ELR (cell line): ENCODE measurements at regions not wholly inside any gene's neighbourhood (a gene's known extent, or its start where the extent isn't known, plus 50 kb on each side); places are given as distances from the start of the nearest gene placed in this dataset.

Experiments
- DNase-seq: peaks from one replicate; pipeline ENCODE4 v3.0.0-alpha.2; 2015; ENCODE audit warnings: low read depth

DNA sequence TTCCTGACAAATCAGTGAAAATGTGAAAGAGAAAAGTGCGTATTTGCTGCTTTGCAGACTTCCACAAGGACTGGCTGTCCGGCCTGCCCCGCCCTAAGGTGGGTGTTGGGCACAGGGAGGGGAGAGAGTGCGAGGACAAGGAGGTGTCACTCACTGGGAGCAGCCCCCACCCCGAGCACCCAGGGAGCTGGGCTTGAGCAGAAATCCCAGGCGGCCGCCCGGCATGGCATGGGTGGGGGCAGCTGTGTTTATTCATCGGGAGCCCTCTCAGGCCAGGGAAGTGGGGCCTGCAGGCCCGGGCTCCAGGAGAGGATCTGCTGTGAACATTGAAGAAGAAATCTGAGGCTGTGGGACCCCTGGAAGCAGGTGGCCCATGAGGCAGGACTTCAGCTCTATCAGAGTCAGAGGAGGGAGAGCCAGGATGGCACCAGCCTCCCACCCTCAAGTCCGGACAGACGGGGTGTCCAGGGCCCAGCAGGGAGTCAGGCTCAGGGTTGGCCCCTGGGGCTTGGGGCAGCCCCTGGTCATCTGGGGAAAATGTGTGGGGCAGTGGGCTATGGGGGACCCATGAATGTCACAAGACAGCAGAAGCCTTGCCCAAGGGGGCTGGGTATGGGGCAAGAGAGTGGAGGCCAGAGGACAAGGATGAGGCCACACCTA is 164.4 kb upstream of the PPP2R2D start:
- no peak for DNase-seq

DNA sequence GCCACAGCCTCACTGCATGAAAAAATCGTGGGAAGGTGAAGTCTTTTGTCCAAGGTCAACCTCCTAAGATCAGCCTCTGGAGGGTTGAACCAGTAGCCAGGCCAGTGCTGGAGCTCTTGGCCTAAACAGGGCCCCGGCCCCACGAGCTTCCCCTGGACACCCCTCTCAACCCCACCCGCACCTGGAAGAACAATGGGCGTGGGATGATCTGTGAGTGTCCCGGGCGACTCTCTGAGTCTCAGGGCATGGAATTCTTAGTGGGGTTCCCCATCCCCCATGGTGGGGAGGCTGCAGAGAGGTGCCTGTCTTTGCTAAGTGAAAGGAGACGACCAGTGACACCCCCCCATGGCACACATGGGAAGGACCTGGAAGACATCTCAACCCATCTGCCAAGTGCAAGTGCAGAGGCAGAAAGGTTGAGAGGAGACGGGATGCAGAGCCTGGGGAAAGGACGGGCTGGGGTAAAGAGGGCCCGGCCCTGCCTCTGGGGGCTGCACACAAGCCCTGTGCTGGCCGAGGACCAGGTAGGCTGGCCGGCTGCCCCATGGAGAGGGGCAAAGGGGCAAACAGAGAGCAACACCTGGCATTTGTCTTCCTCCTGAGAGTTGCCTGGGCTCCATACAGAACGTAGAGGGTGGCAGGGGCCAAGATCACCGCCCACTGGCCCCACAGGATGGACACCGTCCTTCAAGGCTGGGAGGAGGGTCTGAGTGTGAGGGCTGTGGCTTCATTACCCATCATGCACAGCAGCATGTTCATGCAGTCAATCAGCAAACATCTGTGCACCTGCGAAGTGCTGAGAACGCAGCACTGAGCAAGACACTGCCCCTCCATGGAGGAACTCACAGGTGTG is 163.0 kb upstream of the PPP2R2D start:
- DNase-seq = no peak

DNA sequence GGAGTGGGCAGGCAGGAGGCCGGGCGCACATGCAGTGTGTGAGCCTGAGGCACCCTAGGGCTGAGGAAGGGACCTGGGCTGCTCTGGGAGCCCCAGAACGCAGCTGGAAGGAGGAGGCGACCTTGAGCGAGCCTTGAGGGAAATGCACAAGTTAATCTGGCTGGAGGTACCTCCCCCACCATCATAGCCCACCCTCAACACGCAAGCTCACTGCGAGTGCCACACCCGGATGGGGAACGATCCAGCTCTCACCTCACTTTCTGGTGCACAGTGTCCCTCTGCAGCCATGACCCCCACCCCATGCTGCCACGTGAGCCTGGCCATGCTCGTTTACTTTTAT is 162.4 kb upstream of the PPP2R2D start:
- no peak for DNase-seq

DNA sequence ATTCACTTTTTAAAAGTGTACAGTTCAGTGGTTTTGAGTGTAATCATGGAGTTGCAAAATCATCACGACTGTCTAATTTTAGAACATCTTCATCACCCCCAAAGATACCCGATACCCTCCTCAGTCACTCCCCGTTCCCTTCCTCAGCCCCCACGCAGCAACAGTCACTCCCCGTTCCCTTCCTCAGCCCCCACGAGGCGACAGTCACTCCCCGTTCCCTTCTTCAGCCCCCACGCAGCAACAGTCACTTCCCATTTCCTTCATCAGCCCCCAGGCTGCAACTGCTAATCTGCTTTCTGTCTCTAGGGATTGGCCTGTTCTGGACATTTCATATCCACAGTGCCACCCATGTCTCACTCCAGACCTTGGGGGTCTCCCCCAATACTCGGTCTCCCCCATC is 161.6 kb upstream of the PPP2R2D start:
- DNase-seq = no peak

DNA sequence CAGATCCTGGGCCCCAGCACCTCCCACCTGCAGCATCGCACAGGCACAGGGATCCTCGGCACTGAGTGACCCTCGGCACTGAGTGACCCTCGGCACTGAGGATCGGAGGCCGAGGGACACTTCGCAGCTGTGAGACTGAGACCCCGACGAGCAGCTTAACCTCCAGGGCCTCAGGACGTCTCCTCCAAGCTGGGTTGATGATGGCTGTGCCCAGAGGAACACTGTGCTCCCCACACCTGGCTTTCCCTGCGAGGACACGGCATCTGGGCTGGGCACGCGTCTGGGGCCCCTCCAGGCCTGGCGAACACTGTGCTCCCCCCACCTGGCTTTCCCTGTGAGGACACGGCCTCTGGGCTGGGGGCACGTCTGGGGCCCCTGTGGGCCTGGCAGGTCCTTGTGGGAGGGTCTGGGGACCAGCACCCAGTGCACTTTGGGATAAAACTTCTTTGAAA is 158.3 kb upstream of the PPP2R2D start:
- DNase-seq = no peak

DNA sequence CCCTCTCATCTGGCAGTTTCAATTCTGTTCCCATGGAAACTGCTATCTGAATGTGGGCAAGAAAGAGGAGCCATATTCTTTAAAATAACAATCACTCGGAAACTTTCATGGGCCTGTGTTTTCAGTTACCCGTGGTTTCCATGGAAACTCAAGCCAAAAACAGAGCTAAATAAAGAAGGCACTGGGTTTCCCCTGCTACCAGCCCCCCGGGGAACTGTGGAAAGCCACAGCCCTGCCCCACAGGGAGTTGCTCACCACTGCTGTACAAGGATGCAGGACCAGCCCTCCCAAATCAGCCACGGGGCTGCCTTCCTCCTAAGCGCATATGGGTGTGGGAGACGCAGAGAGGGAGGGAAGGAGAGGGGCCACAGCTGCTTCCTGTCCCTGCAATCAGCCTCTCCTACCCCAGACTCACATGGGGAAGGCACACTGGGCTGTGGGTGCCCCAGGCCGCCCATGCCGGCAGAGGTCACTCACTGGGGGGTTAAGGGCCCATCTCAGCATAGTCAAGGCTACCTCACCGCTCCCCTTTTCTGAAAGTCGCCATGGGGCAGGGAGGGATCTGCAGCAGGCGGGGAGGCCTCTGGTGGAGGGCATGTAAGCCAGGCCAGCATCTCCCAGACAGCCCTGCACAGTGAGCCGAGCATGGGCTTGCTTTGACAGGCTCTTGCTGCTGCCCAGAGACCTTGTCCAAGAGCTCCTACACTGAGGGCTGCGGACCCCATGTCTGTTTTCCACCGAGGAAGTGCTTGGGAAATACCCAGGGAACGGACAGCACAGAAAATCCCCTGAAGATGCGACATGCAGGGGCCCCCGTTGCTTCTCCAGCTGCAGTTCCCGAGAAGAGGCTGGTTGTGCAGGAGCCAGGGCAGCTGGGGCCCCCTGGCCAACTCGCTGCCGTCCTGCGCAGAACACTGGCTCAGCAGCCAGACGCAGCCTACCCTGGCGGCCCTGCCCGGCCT is 157.3 kb upstream of the PPP2R2D start:
- DNase-seq = no peak

DNA sequence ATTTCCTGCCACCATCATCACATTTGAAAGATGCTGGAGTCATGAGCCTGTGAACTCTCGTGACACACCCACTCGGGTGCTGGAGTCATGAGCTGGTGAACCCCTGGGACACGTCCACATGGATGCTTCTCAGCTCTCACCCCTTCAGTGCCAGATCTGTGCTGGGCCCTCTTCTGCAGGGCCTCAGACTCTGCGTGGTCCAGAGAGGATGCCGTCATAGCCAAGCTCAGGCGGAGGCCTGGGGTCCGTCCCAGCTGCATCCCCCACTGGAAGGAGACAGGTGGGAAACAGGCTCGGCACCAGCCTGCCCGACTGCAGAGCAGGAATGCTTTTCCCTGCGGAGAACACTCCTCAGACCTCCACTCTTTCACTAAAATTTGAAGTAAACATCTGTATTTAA is 156.5 kb upstream of the PPP2R2D start:
- no peak for DNase-seq

DNA sequence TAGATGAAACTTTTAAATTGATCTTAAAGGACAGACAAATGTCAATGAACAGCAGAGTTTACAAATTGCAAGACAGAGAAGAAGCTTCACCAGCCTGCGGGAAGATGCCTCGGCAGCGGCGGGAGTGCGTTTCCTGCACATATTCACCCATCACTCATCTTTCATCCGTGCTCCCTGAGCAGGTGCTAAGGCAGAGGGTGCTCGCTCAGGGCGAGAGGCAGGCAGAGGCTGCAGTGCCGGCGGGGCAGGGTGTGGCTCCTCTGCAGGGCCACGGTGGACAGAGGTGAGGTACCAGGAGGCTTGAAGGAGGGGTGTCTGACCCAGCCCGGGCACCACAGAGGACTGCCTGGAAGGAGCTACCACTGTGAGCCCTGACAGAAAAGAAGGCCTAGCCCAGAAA is 155.2 kb upstream of the PPP2R2D start:
- no peak for DNase-seq

DNA sequence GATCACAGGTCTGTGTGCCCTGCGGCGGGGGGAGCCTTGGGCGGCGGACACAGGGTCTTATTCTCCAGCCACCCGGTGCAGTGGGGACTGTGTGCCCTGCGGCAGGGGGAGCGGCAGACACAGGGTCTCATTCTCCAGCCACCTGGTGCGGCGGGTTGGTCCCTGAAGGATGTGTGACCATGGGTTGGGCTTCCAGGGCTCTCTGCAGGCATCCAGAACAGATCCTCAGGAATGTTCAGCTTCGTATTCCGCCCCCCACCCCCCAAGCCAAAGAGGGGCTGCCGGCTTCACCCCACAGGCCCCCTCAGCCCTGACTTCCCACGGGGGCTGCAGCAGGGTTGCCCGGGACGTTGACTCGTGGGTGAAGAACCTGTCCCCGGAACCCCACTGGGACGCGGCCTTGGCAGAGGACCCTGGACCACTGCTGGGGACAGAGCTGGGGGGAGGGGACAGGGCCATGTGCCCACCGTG is 154.5 kb upstream of the PPP2R2D start:
- DNase-seq = no peak

DNA sequence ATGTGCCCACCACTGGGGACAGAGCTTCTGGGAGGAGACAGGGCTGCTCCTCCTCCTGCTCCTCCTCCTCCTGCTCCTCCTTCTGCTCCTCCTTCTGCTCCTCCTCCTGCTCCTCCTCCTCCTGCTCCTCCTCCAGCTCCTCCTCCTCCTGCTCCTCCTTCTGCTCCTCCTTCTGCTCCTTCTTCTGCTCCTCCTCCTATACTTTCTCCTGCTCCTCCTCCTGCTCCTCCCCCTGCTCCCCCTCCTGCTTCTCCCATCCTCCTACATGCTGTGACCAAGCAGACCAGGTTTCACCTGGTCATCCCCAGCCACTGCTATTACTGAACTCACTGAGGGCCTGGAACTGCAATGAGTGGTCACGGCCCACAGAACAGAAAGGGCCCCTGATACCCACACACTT is 154.0 kb upstream of the PPP2R2D start:
- DNase-seq = no peak

DNA sequence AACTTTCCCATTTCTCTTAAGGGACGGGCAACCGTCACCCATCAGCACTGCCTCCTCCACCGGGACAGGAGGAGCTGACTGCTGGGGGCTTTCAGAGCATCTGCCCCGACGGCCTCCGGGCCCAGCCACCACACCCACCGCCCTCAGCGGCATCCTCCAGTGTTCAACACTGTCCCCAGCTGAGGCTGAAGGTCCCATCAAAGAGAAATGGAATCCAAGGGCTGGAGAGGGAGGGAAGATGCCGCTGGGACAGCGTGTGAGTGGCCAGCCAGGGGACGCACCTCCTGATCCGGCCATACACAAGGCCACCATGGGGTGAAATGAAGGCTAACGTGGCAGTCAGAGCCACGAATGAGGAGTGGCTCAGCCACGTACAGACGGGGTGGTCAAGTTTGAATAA is 153.6 kb upstream of the PPP2R2D start:
- DNase-seq = no peak

DNA sequence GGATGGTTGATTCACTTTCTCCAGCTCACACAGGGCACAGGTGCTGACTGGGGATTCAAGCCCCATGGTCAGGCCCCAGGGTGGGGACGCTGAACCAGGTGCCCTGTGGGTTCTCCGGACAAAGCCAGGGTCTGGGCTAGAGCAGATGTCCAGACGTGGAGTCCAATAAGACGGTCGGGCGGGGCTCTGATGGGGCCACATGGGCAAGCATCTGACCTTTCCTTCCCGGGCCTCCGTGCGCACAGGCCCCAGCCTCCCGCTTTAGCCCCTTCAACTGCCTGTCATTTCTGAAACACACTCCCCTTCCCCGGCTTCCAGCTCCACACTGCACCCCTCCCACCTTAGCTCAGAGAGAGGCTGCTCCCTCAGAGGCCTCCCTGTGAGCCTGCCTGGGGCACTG is 153.0 kb upstream of the PPP2R2D start:
- no peak for DNase-seq

DNA sequence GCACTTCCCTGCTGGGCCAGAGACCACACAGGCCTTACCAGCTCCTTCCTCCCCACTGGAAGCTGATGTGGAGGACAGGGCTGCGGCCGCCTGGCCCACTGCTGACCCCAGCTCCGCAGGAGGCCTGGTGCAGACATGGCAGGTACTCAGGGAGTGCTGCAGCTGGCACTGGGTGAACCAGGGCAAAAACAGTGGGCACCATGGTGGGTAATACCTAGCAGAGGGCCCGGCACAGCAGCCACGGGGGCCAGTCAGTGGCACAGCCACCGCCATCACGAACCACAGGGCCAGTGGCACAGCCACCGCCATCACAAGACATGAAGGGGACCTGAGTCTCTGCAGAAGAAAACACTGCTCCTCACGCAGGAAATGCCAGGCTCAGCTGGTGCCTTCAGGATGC is 152.6 kb upstream of the PPP2R2D start:
- DNase-seq = no peak

DNA sequence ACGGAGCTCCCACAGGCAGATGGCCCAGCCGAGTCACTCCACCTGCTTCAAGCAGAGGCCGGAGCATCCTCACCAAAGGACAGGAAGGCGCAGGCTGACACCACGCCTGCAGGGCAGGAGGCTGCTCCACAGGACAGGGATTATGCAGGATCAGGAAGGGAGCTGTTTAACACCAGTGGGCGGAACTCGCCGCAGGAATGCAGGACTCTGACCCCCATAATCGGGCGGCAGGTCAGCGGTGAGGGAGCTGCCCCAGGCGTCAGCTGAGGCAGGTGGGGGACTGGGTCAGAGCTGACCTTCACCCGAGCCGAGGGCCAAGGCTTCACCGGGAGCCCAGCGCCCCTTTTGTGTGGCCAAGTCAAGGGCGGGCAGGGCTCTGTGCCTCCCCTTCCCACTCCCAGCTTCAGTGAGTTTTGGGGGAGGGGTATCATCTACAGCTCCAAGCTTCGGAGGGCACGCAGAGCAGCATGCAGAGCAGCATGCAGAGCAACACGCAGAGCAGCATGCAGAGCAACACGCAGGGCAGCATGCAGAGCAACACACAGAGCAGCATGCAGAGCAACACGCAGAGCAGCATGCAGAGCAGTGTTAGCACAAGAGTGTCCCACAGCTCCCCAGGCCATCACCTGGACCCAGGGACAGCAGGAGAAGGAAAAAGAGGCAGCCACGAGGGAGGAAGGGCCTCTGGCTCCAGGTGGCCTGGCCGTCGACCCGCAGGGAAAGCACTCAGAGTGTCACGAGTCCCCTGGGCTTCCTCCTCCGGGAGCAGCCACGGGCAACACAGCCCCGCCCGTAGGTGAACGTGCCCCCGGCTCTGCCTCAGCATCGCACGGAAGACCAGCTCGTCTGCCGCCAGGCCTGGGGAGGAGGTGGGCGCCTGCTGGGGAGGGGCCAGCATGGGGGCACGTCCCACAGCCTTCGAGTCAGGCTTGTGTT is 151.7 kb upstream of the PPP2R2D start:
- DNase-seq = no peak

DNA sequence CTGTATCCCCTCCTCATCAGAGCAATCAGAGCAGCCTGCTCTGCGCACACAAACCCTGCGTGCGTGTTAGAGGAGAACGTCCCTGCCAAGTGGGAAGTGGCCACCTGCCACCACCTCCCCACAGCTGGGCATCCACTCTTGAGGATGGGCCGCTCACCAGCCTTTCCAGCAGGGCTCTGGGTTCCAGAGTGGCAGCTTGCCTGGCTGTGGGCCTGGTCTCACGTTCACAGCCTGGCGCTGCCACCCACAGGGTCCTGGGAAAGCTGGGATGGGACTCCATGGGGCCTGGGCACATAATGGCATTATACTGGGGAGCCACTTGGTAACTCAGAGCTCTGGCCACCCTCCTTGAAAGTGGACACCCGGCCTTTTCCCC is 151.1 kb upstream of the PPP2R2D start:
- DNase-seq = no peak

DNA sequence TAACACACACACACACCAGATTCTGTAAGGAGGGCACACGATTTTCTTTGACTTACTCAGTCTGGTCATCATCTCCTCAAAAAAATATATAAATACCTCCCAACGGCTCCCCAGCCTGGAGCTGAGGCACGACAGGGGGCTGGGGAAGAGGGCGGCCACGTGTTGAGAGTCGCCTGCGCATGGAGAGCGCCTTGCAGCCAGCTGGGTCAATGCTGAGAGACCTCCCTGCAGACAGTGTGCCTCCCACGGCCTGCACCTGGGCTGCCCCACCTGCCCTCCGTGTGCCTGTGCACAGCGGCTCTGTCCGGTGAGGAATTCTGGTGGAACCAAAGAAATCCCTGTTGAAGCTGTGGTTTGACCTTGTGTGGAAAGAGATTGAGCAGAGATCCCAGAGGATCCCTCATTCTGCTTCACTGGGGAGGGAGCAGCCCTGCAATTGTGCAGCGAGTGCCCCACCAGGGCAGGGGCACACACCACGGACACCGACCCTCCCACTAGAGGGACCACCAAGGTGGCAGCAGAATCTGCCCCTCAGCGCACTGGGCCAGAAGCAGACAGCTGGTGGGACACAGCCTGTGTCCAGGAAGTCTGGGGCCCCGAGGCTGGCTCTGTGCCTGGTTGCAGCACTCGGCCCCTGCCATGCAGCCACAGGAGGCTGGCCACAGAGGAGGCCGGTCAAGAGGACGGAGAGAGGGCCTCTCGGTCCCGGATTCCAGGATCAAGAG is 150.5 kb upstream of the PPP2R2D start:
- no peak for DNase-seq

DNA sequence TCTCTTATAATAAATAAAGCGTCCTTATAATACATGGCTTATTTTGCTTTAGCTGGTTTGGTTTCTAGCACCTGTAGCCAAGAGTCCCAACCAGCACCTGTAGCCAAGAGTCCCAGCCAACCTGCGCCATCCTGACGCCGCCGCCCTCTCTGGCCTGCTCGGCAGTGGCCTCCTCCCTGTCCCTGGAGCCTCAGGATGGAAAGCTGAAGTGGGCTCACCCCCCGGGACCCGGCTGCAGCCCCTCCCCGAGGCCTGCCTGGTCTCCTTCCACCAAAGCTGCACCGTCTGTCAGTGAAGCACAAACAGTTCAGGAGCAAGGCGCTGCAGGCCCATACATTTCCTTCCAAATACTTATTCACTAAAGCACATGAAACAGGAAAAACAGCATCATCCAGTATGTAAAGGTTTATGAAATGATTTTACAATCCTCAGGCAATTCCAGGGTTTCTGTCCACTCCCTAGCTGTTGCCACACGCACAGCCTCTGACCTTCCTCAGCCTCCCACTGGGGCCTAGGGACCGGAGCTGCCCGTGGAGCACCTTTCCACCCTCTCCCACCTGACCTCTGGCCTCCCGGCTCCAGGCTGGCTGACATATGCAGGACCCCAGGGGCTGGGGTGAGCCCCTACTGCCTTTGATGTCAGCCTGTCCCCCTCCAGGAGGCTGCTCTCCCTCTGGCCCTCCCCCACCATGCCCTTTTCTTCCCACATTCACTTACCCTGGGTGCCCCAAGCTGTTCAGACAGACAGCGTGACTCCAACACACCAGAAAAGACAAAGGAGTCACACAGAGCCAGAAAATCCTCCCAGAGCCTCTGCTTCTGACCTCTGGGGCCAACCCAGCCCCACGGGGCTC is 149.6 kb upstream of the PPP2R2D start:
- no peak for DNase-seq

DNA sequence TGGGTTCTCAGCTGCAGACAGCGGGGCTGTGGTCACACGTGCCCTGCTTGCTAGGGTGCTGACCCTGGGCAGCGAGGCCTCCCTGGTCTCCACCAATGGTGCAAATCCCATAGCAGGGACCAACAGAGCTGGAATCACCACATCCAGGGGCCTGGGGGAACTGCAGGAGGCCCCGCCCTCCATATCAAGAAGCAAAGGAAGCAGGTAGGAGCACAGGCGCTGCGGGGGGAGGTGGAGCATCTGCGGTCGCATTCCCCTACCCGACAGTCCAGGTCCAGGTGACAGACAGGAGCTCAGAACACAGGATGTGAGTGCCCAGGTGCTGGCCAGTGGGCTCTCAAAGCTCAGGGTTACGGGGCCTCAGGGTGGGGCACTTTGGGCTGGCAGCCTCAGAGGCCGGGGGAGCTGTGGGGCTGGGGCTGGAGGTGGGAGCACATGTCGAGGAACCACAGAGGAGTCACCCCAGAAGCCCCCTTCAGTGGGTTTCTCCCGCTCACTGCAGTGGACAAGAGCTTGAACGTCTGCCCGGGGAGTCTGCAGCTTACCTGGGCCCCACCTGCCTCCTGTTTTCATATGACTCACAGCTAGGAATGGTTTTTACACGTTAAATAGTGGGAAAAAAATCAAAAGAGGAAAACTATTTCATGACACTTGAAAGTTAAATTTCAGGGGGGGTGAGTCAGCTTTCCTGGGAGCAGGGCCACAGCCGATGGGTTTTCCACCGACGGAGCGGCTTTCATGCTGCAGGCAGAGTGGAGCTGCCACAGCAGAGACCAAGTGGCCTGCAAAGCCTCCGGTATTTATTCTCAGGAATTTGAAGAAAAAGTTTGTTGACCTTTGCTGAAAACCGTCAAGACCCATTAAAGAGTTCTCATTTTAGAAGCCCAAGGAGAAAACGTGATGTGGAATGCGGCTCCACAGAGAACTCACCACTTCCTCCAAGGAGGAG is 148.7 kb upstream of the PPP2R2D start:
- DNase-seq = no peak

DNA sequence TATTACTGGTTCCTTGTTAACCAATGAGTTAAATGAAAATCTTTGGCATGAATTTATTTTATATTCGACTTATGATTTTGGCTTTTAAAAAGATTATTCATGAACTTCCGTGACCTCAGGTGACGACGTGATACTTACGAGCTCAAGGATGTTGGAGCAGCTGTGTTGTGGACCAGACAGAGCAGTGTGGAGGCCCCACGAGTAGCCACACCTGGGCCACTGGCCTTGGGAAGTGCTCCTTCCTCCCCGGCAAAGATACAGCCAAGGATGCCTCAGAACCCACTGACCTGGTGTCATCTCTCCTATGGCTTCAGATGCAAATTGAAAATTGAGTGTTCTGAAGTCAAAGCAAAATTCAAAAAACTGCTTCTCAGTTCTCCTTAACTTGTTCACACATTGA is 147.5 kb upstream of the PPP2R2D start:
- no peak for DNase-seq
